ENCODE measurements at regions not wholly inside any gene's neighbourhood (a gene's known extent, or its start where the extent isn't known, plus 50 kb on each side); places are given as distances from the start of the nearest gene placed in this dataset.

GRCh38 chr13:64753233-64754000 is 2476.7 kb downstream of the PCDH9 start:
- no peak for DNase-seq (ENCODE audit: insufficient read length, low spot score, missing footprints)
- Histone ChIP-seq H3K79me2 (ENCODE audit: insufficient read depth, low read length) (no peaks in the 10 kb centered on the region), H4K20me1 (ENCODE audit: insufficient read depth, low read length) (no peaks in the 10 kb centered on the region), H2AFZ (ENCODE audit: low read length) (no peak overlapping the region), H3K27ac (ENCODE audit: low read depth, low read length) (no peak overlapping the region), H3K4me1 (ENCODE audit: insufficient read depth, low read length) (no peaks in the 10 kb centered on the region), H3K36me3 (ENCODE audit: insufficient read depth, low read length) (no peaks in the 10 kb centered on the region), H3K4me3 (ENCODE audit: insufficient read depth, low read length) (no peak overlapping the region), H3K9me3 (ENCODE audit: low read depth, low read length) (peaks cover 6% of the 10 kb centered on the region), H3K4me2 (ENCODE audit: insufficient read depth, low read length) (no peak overlapping the region), H3K27me3 (ENCODE audit: insufficient read depth, low read length) (no peaks in the 10 kb centered on the region)
- no peak for TF ChIP-seq CTCF (IDR thresholded peaks at IDR 0.05; ENCODE audit: extremely low read depth, low read depth, low read length)

DNA sequence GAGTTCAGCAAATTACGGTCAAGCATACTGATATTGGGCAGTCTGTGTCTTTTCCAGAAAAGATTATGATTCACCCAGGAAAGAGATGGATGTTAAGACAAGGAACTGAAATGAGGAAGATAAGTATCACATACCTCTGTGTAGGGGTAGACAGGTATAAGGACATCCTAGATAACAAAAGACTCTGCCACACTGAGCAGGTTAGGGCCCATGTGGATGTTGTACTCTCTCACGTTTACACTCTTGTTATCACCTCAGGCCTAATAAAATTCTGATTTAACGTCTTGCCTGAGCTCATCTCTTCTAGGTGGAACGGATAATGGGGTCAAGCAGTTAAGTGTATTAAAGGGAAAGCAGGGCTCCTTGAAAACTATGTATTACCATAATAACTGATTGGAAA is 2480.8 kb downstream of the PCDH9 start:
- H3K9me3 ChIP-seq (ENCODE audit: low read depth, low read length), result peaks cover 3% of the 10 kb centered on the region
- no peaks in the 10 kb centered on the region for H3K36me3 ChIP-seq (ENCODE audit: insufficient read depth, low read length)
- H3K27ac ChIP-seq (ENCODE audit: low read depth, low read length), result no peak overlapping the region
- H4K20me1 ChIP-seq (ENCODE audit: insufficient read depth, low read length), result no peaks in the 10 kb centered on the region
- no peaks in the 10 kb centered on the region for H3K79me2 ChIP-seq (ENCODE audit: insufficient read depth, low read length)
- no peak for DNase-seq (ENCODE audit: insufficient read length, low spot score, missing footprints)
- TF ChIP-seq CTCF (IDR thresholded peaks at IDR 0.05; ENCODE audit: extremely low read depth, low read depth, low read length), result no peak
- H3K4me3 ChIP-seq (ENCODE audit: insufficient read depth, low read length), result no peak overlapping the region
- no peaks in the 10 kb centered on the region for H3K27me3 ChIP-seq (ENCODE audit: insufficient read depth, low read length)
- no peaks in the 10 kb centered on the region for H3K4me1 ChIP-seq (ENCODE audit: insufficient read depth, low read length)
- no peak overlapping the region for H3K4me2 ChIP-seq (ENCODE audit: insufficient read depth, low read length)
- no peak overlapping the region for H2AFZ ChIP-seq (ENCODE audit: low read length)

DNA sequence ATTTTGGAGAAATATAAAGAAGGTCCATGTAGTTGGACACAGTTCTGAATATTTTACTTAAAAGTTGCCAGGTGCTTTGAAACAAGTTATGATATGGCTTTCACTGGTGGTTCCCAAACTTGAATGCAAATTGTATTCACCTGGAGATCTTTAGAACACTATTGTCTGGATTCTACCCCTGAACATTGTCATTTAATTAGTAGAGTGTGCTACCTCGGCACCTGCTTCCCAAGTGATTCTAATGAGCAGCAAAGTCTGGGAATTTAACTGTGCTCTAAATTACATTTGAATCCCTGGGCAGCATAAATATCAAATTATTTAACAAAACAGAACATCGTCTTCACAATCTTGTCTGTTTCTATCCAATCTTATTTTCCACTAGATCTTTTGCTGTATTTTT is 2483.3 kb downstream of the PCDH9 start:
- Histone ChIP-seq H3K4me2 (ENCODE audit: insufficient read depth, low read length) (no peak overlapping the region), H3K9me3 (ENCODE audit: low read depth, low read length) (no peaks in the 10 kb centered on the region), H3K27ac (ENCODE audit: low read depth, low read length) (no peak overlapping the region), H3K27me3 (ENCODE audit: insufficient read depth, low read length) (no peaks in the 10 kb centered on the region), H3K36me3 (ENCODE audit: insufficient read depth, low read length) (no peaks in the 10 kb centered on the region), H4K20me1 (ENCODE audit: insufficient read depth, low read length) (no peaks in the 10 kb centered on the region), H3K4me1 (ENCODE audit: insufficient read depth, low read length) (no peaks in the 10 kb centered on the region), H2AFZ (ENCODE audit: low read length) (no peak overlapping the region), H3K4me3 (ENCODE audit: insufficient read depth, low read length) (no peak overlapping the region), H3K79me2 (ENCODE audit: insufficient read depth, low read length) (no peaks in the 10 kb centered on the region)
- no peak for TF ChIP-seq CTCF (IDR thresholded peaks at IDR 0.05; ENCODE audit: extremely low read depth, low read depth, low read length)
- DNase-seq (ENCODE audit: insufficient read length, low spot score, missing footprints), result no peak

- Histone ChIP-seq H3K79me2 (ENCODE audit: insufficient read depth, low read length) (no peaks in the 10 kb centered on the region), H3K4me3 (ENCODE audit: insufficient read depth, low read length) (no peak overlapping the region), H3K4me2 (ENCODE audit: insufficient read depth, low read length) (no peak overlapping the region), H3K36me3 (ENCODE audit: insufficient read depth, low read length) (no peaks in the 10 kb centered on the region), H4K20me1 (ENCODE audit: insufficient read depth, low read length) (no peaks in the 10 kb centered on the region), H3K4me1 (ENCODE audit: insufficient read depth, low read length) (no peaks in the 10 kb centered on the region), H2AFZ (ENCODE audit: low read length) (no peak overlapping the region), H3K27ac (ENCODE audit: low read depth, low read length) (no peak overlapping the region), H3K9me3 (ENCODE audit: low read depth, low read length) (no peaks in the 10 kb centered on the region), H3K27me3 (ENCODE audit: insufficient read depth, low read length) (no peaks in the 10 kb centered on the region)
- no peak for DNase-seq (ENCODE audit: insufficient read length, low spot score, missing footprints)
- TF ChIP-seq CTCF (IDR thresholded peaks at IDR 0.05; ENCODE audit: extremely low read depth, low read depth, low read length), result no peak
These were observed 2489.6 kb downstream of the PCDH9 start for GRCh38 chr13:64740493-64740892.

Measured in osteoblast (primary cell).